ENCODE measurements at regions not wholly inside any gene's neighbourhood (a gene's known extent, or its start where the extent isn't known, plus 50 kb on each side); places are given as distances from the start of the nearest gene placed in this dataset.

GRCh38 chr16:85329059-85329812 lies 217.0 kb upstream of the CIBAR2 start:
- TF ChIP-seq, protein P1, sequence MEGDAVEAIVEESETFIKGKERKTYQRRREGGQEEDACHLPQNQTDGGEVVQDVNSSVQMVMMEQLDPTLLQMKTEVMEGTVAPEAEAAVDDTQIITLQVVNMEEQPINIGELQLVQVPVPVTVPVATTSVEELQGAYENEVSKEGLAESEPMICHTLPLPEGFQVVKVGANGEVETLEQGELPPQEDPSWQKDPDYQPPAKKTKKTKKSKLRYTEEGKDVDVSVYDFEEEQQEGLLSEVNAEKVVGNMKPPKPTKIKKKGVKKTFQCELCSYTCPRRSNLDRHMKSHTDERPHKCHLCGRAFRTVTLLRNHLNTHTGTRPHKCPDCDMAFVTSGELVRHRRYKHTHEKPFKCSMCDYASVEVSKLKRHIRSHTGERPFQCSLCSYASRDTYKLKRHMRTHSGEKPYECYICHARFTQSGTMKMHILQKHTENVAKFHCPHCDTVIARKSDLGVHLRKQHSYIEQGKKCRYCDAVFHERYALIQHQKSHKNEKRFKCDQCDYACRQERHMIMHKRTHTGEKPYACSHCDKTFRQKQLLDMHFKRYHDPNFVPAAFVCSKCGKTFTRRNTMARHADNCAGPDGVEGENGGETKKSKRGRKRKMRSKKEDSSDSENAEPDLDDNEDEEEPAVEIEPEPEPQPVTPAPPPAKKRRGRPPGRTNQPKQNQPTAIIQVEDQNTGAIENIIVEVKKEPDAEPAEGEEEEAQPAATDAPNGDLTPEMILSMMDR (IDR thresholded peaks at IDR 0.05): no peak
- no peak for TF ChIP-seq POLR2A (IDR thresholded peaks at IDR 0.05)
